ENCODE measurements at regions not wholly inside any gene's neighbourhood (a gene's known extent, or its start where the extent isn't known, plus 50 kb on each side); places are given as distances from the start of the nearest gene placed in this dataset.

DNA sequence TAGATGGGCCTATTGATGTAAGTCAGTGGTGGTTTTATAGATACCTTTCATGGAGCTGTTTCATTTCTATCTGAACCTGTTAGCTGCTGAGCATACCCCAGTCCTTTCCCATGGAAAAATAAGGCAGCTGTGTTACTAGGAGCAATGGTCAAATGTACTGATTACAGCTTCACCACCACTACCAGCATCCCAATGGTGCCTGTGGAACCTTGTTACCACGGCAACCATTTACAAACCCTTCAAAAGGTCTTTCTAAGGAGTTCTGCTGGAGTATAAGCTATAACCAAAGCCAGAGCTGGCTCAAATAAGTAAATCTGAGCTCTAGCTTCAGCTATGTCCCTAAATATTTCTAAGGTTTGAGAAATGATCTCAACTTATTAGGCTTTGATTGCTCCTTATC lies 133.4 kb upstream of the ACP3 start:
- no peak for TF ChIP-seq REST (IDR thresholded peaks at IDR 0.05; ENCODE audit: low read depth)
- TF ChIP-seq CEBPB (IDR thresholded peaks at IDR 0.05): no peak
- TF ChIP-seq, protein P1, sequence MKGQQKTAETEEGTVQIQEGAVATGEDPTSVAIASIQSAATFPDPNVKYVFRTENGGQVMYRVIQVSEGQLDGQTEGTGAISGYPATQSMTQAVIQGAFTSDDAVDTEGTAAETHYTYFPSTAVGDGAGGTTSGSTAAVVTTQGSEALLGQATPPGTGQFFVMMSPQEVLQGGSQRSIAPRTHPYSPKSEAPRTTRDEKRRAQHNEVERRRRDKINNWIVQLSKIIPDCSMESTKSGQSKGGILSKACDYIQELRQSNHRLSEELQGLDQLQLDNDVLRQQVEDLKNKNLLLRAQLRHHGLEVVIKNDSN (IDR thresholded peaks at IDR 0.05): no peak
- TF ChIP-seq TCF12 (IDR thresholded peaks at IDR 0.05; ENCODE audit: low read depth): no peak
- no peak for TF ChIP-seq TAF1 (IDR thresholded peaks at IDR 0.05; ENCODE audit: low read depth)
- TF ChIP-seq YY1 (IDR thresholded peaks at IDR 0.05; ENCODE audit: low read depth): no peak
- TF ChIP-seq, protein P2, sequence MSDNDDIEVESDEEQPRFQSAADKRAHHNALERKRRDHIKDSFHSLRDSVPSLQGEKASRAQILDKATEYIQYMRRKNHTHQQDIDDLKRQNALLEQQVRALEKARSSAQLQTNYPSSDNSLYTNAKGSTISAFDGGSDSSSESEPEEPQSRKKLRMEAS (IDR thresholded peaks at IDR 0.05): no peak
- TF ChIP-seq EP300 (IDR thresholded peaks at IDR 0.05; ENCODE audit: borderline replicate concordance): no peak
- TF ChIP-seq RAD21 (IDR thresholded peaks at IDR 0.05; ENCODE audit: low read depth): no peak
- no peak for TF ChIP-seq ZBTB7A (IDR thresholded peaks at IDR 0.05; ENCODE audit: low read depth)
- no peak for TF ChIP-seq TEAD4 (IDR thresholded peaks at IDR 0.05)
- TF ChIP-seq EGR1 (IDR thresholded peaks at IDR 0.05): no peak
- no peak for TF ChIP-seq NFIC (IDR thresholded peaks at IDR 0.05)
- TF ChIP-seq CREB1 (IDR thresholded peaks at IDR 0.05; ENCODE audit: low read depth): no peak
- no peak for TF ChIP-seq FOXM1 (IDR thresholded peaks at IDR 0.05; ENCODE audit: borderline replicate concordance, low read depth)

DNA sequence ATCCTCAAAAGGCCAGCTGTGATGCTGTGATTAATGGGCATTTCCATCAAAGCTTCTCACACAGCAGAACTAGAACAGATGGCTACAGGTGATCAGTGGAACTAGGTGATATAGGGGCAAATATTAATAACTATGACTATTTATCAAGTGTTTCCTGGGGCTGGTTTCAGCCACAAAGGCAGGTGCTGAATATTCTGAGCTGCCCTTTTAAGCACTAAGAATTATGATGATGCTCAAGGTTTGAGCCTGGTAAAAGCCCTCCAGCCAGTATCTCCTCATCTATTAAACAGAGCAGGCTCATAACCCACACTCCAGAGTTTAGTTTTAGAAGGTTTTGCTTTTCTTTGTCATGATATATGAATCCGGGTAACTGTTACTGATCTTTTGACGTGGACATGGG lies 129.5 kb upstream of the ACP3 start:
- TF ChIP-seq CEBPB (IDR thresholded peaks at IDR 0.05) (no peak), TEAD4 (IDR thresholded peaks at IDR 0.05) (no peak), TAF1 (IDR thresholded peaks at IDR 0.05; ENCODE audit: low read depth) (no peak), FOXM1 (IDR thresholded peaks at IDR 0.05; ENCODE audit: borderline replicate concordance, low read depth) (no peak), TCF12 (IDR thresholded peaks at IDR 0.05; ENCODE audit: low read depth) (no peak), ZBTB7A (IDR thresholded peaks at IDR 0.05; ENCODE audit: low read depth) (no peak), RAD21 (IDR thresholded peaks at IDR 0.05; ENCODE audit: low read depth) (no peak), EGR1 (IDR thresholded peaks at IDR 0.05) (no peak), NFIC (IDR thresholded peaks at IDR 0.05) (no peak), REST (IDR thresholded peaks at IDR 0.05; ENCODE audit: low read depth) (no peak), YY1 (IDR thresholded peaks at IDR 0.05; ENCODE audit: low read depth) (no peak), CREB1 (IDR thresholded peaks at IDR 0.05; ENCODE audit: low read depth) (no peak), EP300 (IDR thresholded peaks at IDR 0.05; ENCODE audit: borderline replicate concordance) (no peak)
- TF ChIP-seq, protein P1 (IDR thresholded peaks at IDR 0.05): no peak
- TF ChIP-seq, protein P2 (IDR thresholded peaks at IDR 0.05): no peak

DNA sequence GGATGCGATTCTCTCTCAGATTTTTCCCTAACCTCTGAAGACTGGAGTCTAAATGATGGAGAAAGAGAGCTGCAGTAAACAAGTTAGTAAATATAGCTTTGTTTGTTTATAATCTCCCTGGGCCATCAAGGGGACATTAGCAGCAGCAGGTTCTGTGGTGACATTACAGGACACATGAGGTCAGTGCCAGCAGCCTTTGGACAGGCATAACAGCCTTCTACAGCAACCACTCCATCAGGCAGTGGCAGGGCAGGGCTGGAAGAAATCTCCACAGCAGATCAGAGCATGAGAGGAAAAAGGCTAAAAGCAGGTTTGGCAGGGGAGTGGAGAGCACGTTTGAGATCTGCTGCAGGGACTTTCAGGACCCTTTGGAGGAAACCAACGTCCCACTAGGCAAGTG lies 127.6 kb upstream of the ACP3 start:
- TF ChIP-seq EGR1 (IDR thresholded peaks at IDR 0.05) (no peak), EP300 (IDR thresholded peaks at IDR 0.05; ENCODE audit: borderline replicate concordance) (no peak), YY1 (IDR thresholded peaks at IDR 0.05; ENCODE audit: low read depth) (no peak), NFIC (IDR thresholded peaks at IDR 0.05) (no peak), TEAD4 (IDR thresholded peaks at IDR 0.05) (no peak), CEBPB (IDR thresholded peaks at IDR 0.05) (no peak), FOXM1 (IDR thresholded peaks at IDR 0.05; ENCODE audit: borderline replicate concordance, low read depth) (no peak), CREB1 (IDR thresholded peaks at IDR 0.05; ENCODE audit: low read depth) (no peak), RAD21 (IDR thresholded peaks at IDR 0.05; ENCODE audit: low read depth) (no peak)
- TF ChIP-seq, protein P2 (IDR thresholded peaks at IDR 0.05): no peak

DNA sequence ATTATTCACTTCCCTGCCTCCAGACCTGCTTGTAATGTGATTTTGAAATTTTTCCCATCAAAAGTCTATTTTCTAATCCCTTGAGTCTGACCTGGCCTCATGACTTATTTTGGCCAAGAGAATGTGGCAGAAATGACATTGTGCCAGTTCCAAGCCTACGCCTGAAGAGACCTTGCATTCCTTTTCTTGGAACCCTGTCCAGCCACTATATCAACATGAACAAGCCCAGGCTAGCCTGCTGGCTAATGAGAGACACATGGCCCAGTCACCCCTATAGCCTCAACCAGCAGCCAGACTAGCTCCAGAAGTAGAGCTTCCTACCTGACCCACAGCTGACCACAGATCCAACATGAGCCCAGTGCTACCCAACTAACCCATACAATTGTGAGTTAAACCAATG lies 121.1 kb upstream of the ACP3 start:
- no peak for TF ChIP-seq NFIC (IDR thresholded peaks at IDR 0.05)
- no peak for TF ChIP-seq TAF1 (IDR thresholded peaks at IDR 0.05; ENCODE audit: low read depth)
- TF ChIP-seq, protein P2 (IDR thresholded peaks at IDR 0.05): no peak
- no peak for TF ChIP-seq FOXM1 (IDR thresholded peaks at IDR 0.05; ENCODE audit: borderline replicate concordance, low read depth)
- no peak for TF ChIP-seq CREB1 (IDR thresholded peaks at IDR 0.05; ENCODE audit: low read depth)
- no peak for TF ChIP-seq ZBTB7A (IDR thresholded peaks at IDR 0.05; ENCODE audit: low read depth)
- no peak for TF ChIP-seq YY1 (IDR thresholded peaks at IDR 0.05; ENCODE audit: low read depth)
- no peak for TF ChIP-seq RAD21 (IDR thresholded peaks at IDR 0.05; ENCODE audit: low read depth)
- no peak for TF ChIP-seq REST (IDR thresholded peaks at IDR 0.05; ENCODE audit: low read depth)
- no peak for TF ChIP-seq CEBPB (IDR thresholded peaks at IDR 0.05)
- TF ChIP-seq, protein P1 (IDR thresholded peaks at IDR 0.05): no peak

All from Ishikawa (cell line).